HG02588 (cell line): ENCODE measurements at regions not wholly inside any gene's neighbourhood (a gene's known extent, or its start where the extent isn't known, plus 50 kb on each side); places are given as distances from the start of the nearest gene placed in this dataset.
"Not testable (repeated sequence)": the region's sequence is repeated elsewhere in the genome, so short reads cannot be mapped to it uniquely, and the experiment has no call there.

Experiments used
- ATAC-seq: cut with Tn5 transposase; IDR thresholded peaks from one replicate; pipeline ENCODE4 v1.9.1; 2021; ENCODE audit warnings: mild to moderate bottlenecking, moderate library complexity; ENCODE audit not compliant: unreplicated experiment

GRCh38 chr17:79560527-79560926 lies 50.3 kb downstream of the RBFOX3 start:
- no peak for ATAC-seq

GRCh38 chr17:79559111-79559887 lies 51.6 kb downstream of the RBFOX3 start:
- ATAC-seq: no peak

GRCh38 chr17:79558091-79558900 lies 52.6 kb downstream of the RBFOX3 start:
- ATAC-seq: no peak

- no peak for ATAC-seq
Measured at GRCh38 chr17:79557276-79558090, 53.4 kb downstream of the RBFOX3 start.

- ATAC-seq: no peak
Measured at GRCh38 chr17:79556271-79556670, 54.6 kb downstream of the RBFOX3 start.

- ATAC-seq: no peak
Measured at GRCh38 chr17:79555543-79555942, 55.3 kb downstream of the RBFOX3 start.

GRCh38 chr17:79554346-79554745 lies 56.5 kb downstream of the RBFOX3 start:
- not testable (repeated sequence) for ATAC-seq

GRCh38 chr17:79552824-79553223 lies 58.0 kb downstream of the RBFOX3 start:
- no peak for ATAC-seq

- ATAC-seq: no peak
Measured at GRCh38 chr17:79552405-79552804, 58.4 kb downstream of the RBFOX3 start.

GRCh38 chr17:79549141-79549915 lies 61.5 kb downstream of the RBFOX3 start:
- ATAC-seq: no peak

- no peak for ATAC-seq
Measured at GRCh38 chr17:79548116-79548515, 62.7 kb downstream of the RBFOX3 start.

GRCh38 chr17:79547586-79547985 lies 63.3 kb downstream of the RBFOX3 start:
- ATAC-seq: no peak

- not testable (repeated sequence) for ATAC-seq
Measured at GRCh38 chr17:79547171-79547570, 63.7 kb downstream of the RBFOX3 start.

- ATAC-seq: no peak
Measured at GRCh38 chr17:79546386-79546785, 64.5 kb downstream of the RBFOX3 start.

- no peak for ATAC-seq
Measured at GRCh38 chr17:79545251-79546005, 65.4 kb downstream of the RBFOX3 start.

- ATAC-seq: no peak
Measured at GRCh38 chr17:79544142-79544914, 66.5 kb downstream of the RBFOX3 start.

- no peak for ATAC-seq
Measured at GRCh38 chr17:79543531-79543930, 67.3 kb downstream of the RBFOX3 start.

GRCh38 chr17:79542718-79543117 lies 68.1 kb downstream of the RBFOX3 start:
- ATAC-seq: no peak
